HG02885 (cell line): ENCODE measurements at regions not wholly inside any gene's neighbourhood (a gene's known extent, or its start where the extent isn't known, plus 50 kb on each side); places are given as distances from the start of the nearest gene placed in this dataset.
"Not testable (repeated sequence)": the region's sequence is repeated elsewhere in the genome, so short reads cannot be mapped to it uniquely, and the experiment has no call there.

Experiments
- ATAC-seq: cut with Tn5 transposase; IDR thresholded peaks from one replicate; pipeline ENCODE4 v1.9.1; 2021; ENCODE audit warnings: mild to moderate bottlenecking; ENCODE audit not compliant: unreplicated experiment, poor library complexity

GRCh38 chr16:26475596-26475995 lies 591.1 kb upstream of the C16orf82 start:
- ATAC-seq, result no peak

GRCh38 chr16:26491101-26491670 lies 575.5 kb upstream of the C16orf82 start:
- no peak for ATAC-seq

- no peak for ATAC-seq
Measured at GRCh38 chr16:26491962-26492361, 574.8 kb upstream of the C16orf82 start.

- ATAC-seq, result no peak
Measured at GRCh38 chr16:26493751-26494150, 573.0 kb upstream of the C16orf82 start.

- no peak for ATAC-seq
Measured at GRCh38 chr16:26497896-26498295, 568.8 kb upstream of the C16orf82 start.

GRCh38 chr16:26500326-26500725 lies 566.4 kb upstream of the C16orf82 start:
- no peak for ATAC-seq

GRCh38 chr16:26505496-26505895 lies 561.2 kb upstream of the C16orf82 start:
- no peak for ATAC-seq

- ATAC-seq, result not testable (repeated sequence)
Measured at GRCh38 chr16:26508946-26509345, 557.8 kb upstream of the C16orf82 start.

- ATAC-seq, result no peak
Measured at GRCh38 chr16:26510924-26511323, 555.8 kb upstream of the C16orf82 start.

GRCh38 chr16:26511463-26511862 lies 555.3 kb upstream of the C16orf82 start:
- no peak for ATAC-seq

- no peak for ATAC-seq
Measured at GRCh38 chr16:26521626-26522025, 545.1 kb upstream of the C16orf82 start.

- ATAC-seq, result no peak
Measured at GRCh38 chr16:26524281-26524680, 542.4 kb upstream of the C16orf82 start.

- ATAC-seq, result no peak
Measured at GRCh38 chr16:26524846-26525245, 541.9 kb upstream of the C16orf82 start.

GRCh38 chr16:26525856-26526255 lies 540.9 kb upstream of the C16orf82 start:
- ATAC-seq, result no peak

- ATAC-seq, result no peak
Measured at GRCh38 chr16:26526633-26527032, 540.1 kb upstream of the C16orf82 start.

- no peak for ATAC-seq
Measured at GRCh38 chr16:26530584-26531289, 536.0 kb upstream of the C16orf82 start.

- ATAC-seq, result no peak
Measured at GRCh38 chr16:26531290-26531730, 535.4 kb upstream of the C16orf82 start.

GRCh38 chr16:26532456-26532855 lies 534.3 kb upstream of the C16orf82 start:
- no peak for ATAC-seq

- ATAC-seq, result no peak
Measured at GRCh38 chr16:26542198-26542597, 524.5 kb upstream of the C16orf82 start.

- no peak for ATAC-seq
Measured at GRCh38 chr16:26546573-26546972, 520.2 kb upstream of the C16orf82 start.

- ATAC-seq, result no peak
Measured at GRCh38 chr16:26547681-26548080, 519.0 kb upstream of the C16orf82 start.

GRCh38 chr16:26550111-26550610 lies 516.6 kb upstream of the C16orf82 start:
- ATAC-seq, result no peak
